ENCODE measurements at regions not wholly inside any gene's neighbourhood (a gene's known extent, or its start where the extent isn't known, plus 50 kb on each side); places are given as distances from the start of the nearest gene placed in this dataset.

DNA sequence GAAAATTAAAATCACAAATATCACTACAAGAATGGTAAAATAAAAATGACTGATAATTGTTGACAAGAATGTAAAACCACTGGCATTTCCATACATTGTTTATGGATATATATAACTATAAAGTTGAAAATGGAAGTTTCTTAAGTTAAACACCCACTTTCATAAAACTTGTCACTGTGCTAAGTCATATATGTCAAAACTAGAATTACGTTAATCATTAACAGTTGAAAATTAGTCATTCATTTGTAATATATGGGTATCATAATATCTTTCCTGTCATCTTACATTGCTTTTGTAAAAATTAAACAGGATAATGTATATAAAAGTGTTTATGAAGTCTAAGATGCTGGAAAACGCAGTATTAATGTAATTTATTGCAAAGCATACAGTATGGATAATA, 1398.6 kb upstream of the ALCAM start:
- Histone ChIP-seq H4K20me1 (replicated peaks in 1 of 2; ENCODE audit: control insufficient read depth in 1 of 2, insufficient read depth in 2 of 2, low read length in 2 of 2) (no peaks in the 10 kb centered on the region), H4K8ac (ENCODE audit: extremely low read depth, insufficient read depth, low read length) (no peak overlapping the region), H2AFZ (ENCODE audit: low read length) (no peak overlapping the region), H3K56ac (replicated peaks; ENCODE audit: insufficient read length, low read depth, low read length) (no peak overlapping the region), H2BK12ac (ENCODE audit: low read depth, low read length) (no peak overlapping the region), H3K4ac (replicated peaks; ENCODE audit: insufficient read length, low read depth, low read length) (no peak overlapping the region), H3K14ac (ENCODE audit: insufficient read length) (no peak overlapping the region), H3K4me3 (ENCODE audit: extremely low read depth in 1 of 4, insufficient read depth in 2 of 4, low read depth in 3 of 4, low read length in 4 of 4) (no peak overlapping the region), H3K79me1 (ENCODE audit: low read depth, low read length) (no peaks in the 10 kb centered on the region), H3K36me3 (ENCODE audit: control insufficient read depth in 2 of 4, insufficient read depth in 4 of 4, low read length in 3 of 4) (no peaks in the 10 kb centered on the region), H2BK15ac (ENCODE audit: low read length) (no peak overlapping the region), H3K4me1 (replicated peaks in 1 of 4; ENCODE audit: control insufficient read depth in 3 of 4, insufficient read depth in 4 of 4, low read length in 3 of 4) (no peaks in the 10 kb centered on the region), H2BK120ac (replicated peaks; ENCODE audit: low read depth, low read length) (no peak overlapping the region), H3K4me2 (ENCODE audit: insufficient read depth in 1 of 2, low read depth in 2 of 2, low read length in 2 of 2) (no peak overlapping the region), H4K5ac (ENCODE audit: insufficient read length, low read depth, low read length) (no peak overlapping the region), H2BK5ac (ENCODE audit: low read depth, low read length) (no peak overlapping the region), H3K79me2 (ENCODE audit: control insufficient read depth in 1 of 2, insufficient read depth in 2 of 2, low read length in 2 of 2) (no peaks in the 10 kb centered on the region), H3K9me3 (ENCODE audit: insufficient read depth in 2 of 2, low read depth in 1 of 2, low read length in 1 of 2) (no peaks in the 10 kb centered on the region), H3K23ac (ENCODE audit: insufficient read length) (no peak overlapping the region), H2BK20ac (ENCODE audit: low read length) (no peak overlapping the region), H3K18ac (ENCODE audit: extremely low read depth, low read length) (no peak overlapping the region), H3K9ac (replicated peaks in 1 of 4; ENCODE audit: extremely low read depth in 1 of 4, low read depth in 3 of 4, low read length in 3 of 4) (no peak overlapping the region), H2AK5ac (ENCODE audit: low read depth, low read length) (no peak overlapping the region), H3K27ac (ENCODE audit: low read depth, low read length) (no peak overlapping the region), H4K91ac (replicated peaks; ENCODE audit: insufficient read length, low read length) (no peak overlapping the region), H3K27me3 (replicated peaks in 1 of 4; ENCODE audit: control insufficient read depth in 3 of 4, extremely low read depth in 1 of 4, insufficient read depth in 3 of 4, low read length in 3 of 4) (no peaks in the 10 kb centered on the region), H3K23me2 (ENCODE audit: low read depth, low read length) (no peaks in the 10 kb centered on the region)
- DNase-seq (ENCODE audit: low read depth in 1 of 2, low spot score in 2 of 2) (no peak), FAIRE-seq (no peak)
- no peak for TF ChIP-seq CHD2 (IDR thresholded peaks at IDR 0.05; ENCODE audit: low read length)
- no peak for TF ChIP-seq CBX8 (IDR thresholded peaks at IDR 0.05; ENCODE audit: borderline replicate concordance, low read depth, low read length)
- TF ChIP-seq BRCA1 (IDR thresholded peaks at IDR 0.05; ENCODE audit: low read depth, low read length), result no peak
- 90% methylated on average over 2 of the region's 2 CpGs; no CpG with 5 or more reads in 1 of the 2 experiments for WGBS, 2 experiments (ENCODE audit: extremely low coverage in 1 of 2, insufficient coverage in 1 of 2, insufficient read length in 1 of 2, insufficient replicate concordance in 2 of 2, low coverage in 1 of 2, low lambda C conversion rate in 2 of 2, missing lambda C conversion rate in 1 of 2)
- CTCF ChIA-PET (ENCODE audit: partially characterized antibody), result no interaction called here
- POLR2A ChIA-PET (ENCODE audit: partially characterized antibody), result no interaction called here
